Amniotic stem cell (primary cell): ENCODE measurements at regions not wholly inside any gene's neighbourhood (a gene's known extent, or its start where the extent isn't known, plus 50 kb on each side); places are given as distances from the start of the nearest gene placed in this dataset.
"Not testable (repeated sequence)": the region's sequence is repeated elsewhere in the genome, so short reads cannot be mapped to it uniquely, and the experiment has no call there.

ENCODE experiments used
- DNase-seq: peaks from one replicate; lab custom pipeline; 2025; lab: John Stamatoyannopoulos, UW

DNA sequence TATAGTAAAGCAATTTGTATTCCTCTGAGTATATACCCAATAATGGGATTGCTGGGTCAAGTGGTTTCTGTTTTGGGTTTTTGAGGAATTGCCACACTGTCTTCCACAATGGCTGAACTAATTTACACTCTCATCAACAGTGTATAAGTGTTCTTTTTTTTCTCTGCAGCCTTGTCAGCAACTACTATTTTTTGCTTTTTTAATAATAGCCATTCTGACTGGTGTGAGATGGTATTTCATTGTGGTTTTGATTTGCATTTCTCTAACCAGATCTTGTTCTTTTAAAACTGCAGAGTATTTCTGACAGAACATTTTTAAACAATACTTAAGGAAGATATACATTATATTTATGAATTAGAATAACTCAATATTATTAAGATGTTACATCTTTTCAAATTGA, 1140.5 kb upstream of the CNTN5 start:
- DNase-seq: no peak

DNA sequence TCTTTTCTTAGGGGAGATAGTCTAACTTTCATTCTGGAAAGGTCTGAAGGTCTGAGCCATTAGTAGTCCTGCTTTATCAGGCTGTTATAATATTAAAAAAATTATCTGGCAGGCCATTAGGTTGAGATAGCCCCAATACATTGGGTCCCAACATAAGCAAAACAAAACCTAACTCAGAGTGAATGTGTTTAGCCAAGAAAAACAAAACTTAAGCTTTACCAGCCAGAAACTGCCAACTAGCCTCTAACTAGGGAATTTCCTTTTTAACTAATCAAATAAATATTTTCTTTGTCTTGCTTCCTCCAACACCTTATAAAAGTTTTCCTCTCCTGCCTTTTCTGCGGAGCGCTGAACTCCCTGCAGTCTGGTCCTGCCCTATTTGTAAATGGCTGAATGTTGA, 1137.7 kb upstream of the CNTN5 start:
- DNase-seq: no peak

DNA sequence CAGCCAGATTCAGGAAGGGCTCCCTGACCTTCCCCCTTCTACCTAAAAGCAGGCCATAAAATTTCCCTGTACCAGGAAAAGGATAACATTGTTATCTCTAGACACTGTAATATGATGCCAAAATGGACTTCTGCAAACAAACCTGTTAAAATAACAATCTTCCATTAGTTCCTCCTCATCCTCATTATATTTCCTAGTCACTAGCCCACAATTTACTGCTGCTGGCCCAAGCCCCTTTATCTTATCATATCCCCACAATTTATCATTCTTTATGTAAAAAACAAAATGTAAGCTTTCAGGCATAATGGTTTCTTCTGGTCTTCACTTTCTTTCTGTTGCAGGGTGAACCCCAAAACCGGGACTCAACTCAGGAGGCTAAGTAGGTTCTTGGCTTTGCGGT, 1132.1 kb upstream of the CNTN5 start:
- no peak for DNase-seq

DNA sequence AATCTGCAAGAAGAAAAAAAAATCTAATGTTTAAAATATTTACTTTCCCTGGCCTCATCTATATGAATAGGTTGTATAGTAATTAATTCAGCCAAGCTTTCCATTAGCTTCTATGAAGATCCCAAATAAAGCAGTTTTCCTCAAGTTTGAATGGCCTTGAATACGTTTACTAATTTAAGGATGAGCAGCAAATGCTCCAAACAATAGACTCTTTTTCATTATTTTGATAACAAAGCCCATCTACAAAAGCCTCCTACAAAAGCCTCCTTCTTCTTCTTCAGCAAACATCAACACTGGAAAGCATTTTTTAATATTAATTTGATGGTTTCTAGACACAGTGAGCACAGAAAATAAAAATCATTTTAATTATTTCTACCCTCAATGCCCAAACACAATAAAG, 1130.3 kb upstream of the CNTN5 start:
- DNase-seq: no peak

DNA sequence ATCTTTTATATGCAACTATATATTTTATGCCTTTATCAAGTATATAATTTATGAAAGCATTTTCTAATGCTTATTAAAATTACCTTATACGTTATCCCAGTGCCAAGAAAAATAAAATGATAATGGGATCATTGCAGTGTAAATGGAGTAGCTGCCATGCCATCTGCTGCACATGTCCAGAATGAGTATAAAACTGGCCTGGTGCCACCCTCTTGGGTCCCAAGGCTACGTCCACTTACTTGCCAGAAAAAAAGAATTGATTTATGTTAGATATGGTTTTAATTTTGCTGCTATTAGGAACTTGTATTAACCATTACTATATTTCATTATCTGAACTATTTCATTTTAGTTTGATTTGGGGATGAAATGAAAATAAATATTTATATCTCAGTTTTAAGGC, 1127.1 kb upstream of the CNTN5 start:
- no peak for DNase-seq

DNA sequence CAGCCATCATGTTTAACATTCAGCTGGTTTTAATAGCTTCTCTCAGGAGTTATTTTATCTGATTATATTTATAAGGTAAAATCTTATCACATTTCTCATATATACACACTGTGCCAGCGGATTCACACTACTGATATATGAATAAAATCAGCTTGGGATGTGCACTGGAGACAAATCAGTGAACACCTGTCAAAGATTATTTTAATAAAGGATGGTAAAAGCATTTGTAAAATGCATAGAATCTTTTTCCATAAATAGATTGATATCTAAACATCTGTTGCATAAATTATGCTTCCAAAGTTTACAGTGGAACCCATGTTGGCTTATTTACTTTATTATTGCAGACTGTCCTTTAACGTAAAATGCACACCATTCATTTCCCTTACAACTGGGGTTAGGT, 1125.8 kb upstream of the CNTN5 start:
- DNase-seq: no peak

DNA sequence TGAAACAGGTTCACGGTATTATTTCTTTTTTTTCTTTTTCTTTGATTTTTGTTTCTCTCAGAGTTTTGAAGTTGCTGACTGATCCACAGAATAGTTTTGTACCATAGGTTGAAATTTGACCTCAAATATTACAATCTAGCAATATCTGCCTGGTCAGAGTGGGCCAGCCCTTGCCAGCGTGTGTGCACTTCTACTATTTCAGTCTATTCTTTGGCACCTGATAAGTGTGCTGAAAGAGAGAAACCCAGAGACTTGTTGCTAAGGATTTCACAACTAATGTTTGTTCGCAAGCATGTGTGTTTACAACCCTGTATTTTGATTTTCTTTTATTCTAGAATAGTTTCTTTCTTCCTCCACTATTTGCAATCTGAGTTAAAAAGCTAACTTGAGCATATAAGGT, 1125.2 kb upstream of the CNTN5 start:
- DNase-seq: no peak

DNA sequence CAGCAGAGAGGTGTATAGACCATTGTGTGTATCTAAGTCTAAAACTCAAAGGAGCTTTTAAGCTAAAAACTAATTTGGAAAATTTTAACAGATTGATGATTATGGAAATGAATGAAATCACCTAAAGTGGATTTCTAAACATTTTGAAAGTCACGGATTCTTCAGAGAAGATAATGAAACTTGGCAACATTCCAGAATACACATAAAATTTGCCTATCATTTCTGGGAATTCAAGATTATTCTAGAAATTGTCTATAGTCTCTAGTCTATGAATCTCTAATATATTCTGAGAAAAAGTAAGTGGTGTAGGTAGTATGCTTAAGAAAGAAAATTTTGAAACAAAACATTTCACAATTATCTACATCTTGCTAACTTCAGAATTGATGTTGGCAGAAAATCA, 1117.9 kb upstream of the CNTN5 start:
- no peak for DNase-seq

DNA sequence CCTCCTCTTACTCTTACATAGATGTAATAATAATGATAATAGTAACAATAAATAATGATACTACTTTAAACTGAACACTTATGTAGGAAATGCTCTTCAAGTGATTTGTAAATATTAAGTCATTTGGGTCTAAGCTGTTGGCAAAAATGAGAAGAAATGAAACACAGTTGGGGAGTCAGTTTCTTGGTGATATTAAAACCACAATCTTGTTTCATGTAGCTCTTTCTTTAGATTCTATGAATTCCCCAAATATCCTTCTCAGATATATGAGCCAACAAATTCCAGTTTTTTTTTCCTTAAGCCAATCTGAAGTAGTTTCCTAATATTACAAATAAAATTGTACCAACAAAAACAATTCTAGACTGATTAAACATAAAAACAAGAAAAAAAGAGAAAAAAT, 1115.6 kb upstream of the CNTN5 start:
- DNase-seq: no peak

DNA sequence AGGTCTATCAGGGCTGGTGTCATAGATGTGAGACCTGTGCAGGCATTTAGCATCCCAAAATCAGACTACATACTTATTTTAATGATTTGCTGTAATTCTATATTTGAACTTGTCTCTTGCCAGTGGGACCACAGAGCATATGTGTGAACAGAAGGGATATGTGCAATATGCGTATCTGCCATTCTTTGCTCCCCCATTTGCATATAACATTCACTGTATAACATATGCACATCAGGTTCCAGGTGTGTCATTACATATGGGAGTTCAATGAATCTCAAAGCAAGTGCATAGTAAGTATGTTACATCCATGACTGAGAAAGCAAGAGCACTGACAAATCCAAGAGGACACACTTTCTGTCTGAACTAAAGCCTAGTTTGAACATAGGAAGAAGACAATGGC, 1115.1 kb upstream of the CNTN5 start:
- no peak for DNase-seq

DNA sequence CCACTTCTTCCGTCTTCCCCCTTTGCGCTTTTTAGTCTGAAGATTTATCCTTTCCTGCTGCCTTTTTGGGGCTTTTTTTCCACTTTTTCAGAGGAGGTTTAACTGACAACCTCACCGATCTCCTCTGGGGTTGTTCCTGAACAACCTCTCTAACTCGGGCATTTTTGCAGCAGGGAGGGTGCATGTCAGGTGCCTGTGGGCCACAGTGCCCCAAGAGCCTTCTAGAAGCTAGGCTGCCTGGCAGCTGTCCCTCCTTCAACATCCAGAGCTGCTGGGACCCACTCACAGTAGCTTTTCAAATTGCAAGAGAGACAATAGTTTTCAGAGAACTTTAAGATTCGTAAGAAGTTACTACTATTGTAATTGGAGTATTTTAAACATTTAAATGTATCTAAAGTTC, 1112.4 kb upstream of the CNTN5 start:
- no peak for DNase-seq

DNA sequence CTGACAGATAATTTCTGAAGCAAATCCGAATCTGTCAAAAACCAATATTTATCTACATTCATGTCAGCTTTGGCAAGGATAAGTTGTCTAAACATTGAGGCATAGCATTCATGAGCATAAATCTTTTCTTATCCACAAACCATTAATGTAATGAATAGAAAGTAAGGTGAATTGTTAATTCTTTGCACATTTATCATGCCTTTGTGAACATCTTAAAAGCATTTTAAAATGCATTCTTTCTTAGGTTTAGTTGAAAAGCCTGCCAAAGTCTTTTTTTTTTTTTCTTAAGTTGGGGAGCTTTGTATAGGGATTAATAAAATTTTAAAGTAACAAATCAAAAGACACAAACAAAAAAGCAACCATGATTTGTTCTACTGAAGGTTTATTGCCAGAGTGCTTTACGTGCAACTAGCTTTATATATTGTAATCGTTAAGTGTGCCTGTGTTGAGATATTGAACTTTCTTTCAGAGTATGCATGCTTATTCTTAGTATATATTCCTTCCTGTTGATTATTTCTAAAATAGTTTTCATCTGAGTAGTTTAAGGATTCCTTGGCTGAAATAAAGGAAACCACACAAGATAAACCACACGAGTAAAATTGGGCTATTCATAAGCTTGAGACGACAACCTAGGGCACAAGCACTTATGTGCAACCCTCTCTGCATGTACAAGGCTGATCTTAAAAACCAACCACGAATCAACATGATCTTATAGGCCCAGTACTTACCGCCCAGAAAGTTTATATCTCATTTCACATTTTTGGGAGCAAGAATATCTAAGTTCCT, 1110.9 kb upstream of the CNTN5 start:
- no peak for DNase-seq

DNA sequence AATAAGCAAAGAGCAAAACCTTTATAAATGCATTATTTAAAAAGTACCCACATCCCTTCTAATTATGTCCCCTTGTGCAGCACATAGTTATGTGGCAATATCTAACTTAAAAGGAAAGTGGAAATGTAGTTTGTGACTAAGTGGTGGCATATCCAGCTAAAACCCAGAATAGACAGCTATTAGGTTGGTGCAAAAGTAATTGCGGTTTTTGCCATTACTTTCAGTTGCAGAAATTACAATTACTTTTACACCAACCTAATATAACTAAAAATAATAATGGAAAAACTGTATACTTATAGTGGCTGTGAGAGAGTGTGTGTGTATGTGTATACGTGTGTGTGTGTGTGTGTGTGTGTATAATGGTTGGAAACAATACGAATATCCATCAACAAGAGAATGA, 1108.1 kb upstream of the CNTN5 start:
- DNase-seq: no peak

DNA sequence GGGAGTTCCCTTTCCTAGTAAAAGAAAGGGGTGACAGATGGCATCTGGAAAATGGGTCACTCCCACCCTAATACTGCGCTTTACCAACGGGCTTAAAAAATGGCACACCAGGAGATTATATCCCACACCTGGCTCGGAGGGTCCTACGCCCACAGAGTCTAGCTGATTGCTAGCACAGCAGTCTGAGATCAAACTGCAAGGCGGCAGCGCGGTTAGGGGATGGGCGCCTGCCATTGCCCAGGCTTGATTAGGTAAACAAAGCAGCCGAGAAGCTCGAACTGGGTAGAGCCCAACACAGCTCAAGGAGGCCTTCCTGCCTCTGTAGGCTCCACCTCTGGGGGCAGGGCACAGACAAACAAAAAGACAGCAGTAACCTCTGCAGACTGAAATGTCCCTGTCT, 1097.8 kb upstream of the CNTN5 start:
- DNase-seq: not testable (repeated sequence)

DNA sequence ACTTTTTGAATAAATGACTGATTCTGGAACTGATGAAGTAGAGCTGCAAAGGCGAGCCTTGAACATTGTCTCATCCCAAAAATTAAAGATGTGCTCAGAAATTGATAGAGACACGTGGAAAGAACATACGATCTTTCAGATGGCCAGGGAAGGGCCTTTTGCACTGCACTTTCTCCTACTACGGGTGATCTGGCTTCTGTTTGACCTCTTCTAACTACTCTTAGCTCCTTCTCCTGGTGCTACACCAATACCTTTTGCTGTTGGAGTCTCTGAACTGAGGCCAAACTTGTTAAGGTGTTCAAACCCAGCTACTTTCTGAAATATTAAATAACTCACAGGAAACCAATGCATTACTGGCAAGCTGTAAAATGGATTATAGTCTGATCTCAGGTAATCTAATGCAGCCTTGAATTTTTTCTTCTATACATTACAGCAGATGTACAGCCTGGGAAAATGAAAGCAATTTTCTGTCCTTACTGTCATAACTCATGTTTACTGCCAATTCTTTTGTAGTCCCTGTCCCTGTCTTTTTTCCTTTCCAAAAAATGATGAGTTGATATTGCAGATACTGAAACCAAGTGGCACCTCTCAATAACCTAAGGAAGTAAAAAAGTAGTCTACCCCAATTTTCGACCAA, 1086.1 kb upstream of the CNTN5 start:
- DNase-seq: no peak

DNA sequence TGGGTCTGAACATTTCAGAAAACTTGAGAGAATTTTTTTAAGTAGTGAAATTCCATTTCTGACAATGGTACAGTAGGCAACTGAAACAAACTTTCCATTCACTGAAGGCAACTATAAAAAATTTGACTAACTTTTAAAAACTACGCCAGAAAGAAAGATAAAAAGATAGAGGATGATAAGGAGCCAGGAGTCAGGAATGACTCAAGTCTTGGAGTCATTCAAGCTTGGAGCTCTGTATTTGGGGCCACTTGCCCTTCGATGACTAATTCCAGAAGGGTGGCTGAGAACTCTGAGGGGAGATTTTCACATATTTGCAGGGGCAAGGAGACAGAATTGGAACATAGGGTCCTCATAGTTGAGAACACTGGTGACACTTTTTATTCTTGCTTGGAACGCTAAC, 1083.2 kb upstream of the CNTN5 start:
- DNase-seq: no peak

DNA sequence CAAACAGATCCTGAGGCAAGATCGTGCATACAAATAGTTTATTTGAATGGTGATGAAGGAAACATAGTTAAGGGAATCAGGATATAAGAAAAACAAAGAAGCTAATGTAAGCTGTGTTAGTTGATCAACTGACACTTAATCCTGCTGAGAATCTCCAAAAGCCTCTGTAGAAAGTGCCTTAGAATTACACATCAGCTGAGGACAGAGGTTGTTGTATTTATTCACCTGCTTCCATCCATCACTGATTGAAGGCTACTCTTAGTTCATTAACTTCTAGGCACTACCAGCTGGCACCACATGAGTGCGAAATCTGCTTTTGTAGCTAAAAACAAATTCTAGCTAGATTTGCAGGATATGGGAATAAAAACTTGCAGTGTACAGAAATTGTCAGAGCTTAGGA, 1082.0 kb upstream of the CNTN5 start:
- no peak for DNase-seq

DNA sequence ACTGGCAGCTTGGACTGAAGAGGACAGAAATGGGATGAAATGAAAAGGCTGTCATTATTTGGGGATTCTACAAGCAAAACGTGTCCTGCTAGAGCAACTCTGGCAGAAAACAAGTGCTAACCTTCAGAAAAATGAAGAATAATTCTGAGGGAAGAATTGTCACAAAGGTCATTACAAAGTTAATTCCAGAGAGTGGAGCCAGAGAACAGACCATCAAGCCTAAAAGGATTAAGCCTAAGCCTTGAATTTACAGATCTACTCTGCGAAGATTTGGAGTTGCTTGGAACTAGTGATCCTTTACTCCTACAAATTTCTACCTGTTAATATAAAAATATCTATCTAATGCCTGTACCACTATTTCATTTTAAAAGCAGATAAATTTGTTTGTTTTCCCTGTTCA, 1077.3 kb upstream of the CNTN5 start:
- no peak for DNase-seq

DNA sequence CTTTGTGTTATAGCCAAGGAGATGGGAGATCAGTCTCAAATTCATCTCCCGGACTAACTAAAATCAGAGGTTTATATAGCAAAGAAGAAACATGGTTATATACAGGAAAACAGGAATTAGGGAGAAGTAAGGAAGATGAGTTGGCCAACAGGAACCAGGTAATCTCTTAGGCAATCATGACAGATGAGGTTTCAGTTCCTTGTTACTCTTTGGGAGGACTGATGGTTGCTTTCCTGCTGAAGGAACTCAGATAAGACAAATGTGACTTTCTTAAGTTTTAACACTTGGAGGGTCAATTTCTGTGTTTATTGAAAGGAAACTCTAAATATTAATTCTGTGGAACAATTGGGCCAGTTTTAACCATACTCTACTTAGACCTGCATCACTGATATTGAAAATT, 1072.0 kb upstream of the CNTN5 start:
- no peak for DNase-seq

DNA sequence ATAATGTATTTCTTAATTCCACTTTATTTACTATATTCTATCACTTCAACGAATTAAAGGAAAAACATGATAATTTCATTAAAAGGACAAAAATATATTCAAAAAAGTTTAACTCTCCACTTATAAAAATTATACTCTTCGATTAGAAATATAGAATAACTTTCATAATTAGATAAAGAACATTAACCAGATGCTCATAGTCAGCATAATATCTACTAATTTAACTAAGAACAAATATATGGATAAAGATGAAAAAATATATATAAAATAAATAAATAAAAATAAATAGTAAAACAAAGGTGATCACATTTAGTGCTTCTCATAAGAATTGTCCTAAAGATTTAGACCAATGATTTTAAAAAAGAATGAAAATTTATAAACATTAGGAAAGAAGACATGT, 1065.2 kb upstream of the CNTN5 start:
- DNase-seq: no peak

DNA sequence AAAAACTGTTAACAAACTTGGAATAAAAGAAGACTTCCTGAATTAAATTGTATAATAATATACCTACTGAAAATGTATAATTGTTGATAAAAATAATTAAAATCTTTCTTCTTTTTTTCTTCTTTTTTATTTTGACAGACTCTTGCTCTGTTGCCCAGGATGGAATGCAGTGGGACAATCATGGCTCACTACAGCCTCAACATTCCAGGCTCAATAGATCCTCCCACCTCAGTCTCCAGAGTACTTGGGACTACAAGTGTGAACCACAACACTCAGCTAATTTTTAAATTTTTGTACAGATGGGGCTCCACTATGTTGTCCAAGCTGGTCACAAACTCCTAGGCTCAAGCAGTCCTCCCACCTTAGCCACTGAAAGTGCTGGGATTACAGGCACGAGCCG, 1063.8 kb upstream of the CNTN5 start:
- no peak for DNase-seq

DNA sequence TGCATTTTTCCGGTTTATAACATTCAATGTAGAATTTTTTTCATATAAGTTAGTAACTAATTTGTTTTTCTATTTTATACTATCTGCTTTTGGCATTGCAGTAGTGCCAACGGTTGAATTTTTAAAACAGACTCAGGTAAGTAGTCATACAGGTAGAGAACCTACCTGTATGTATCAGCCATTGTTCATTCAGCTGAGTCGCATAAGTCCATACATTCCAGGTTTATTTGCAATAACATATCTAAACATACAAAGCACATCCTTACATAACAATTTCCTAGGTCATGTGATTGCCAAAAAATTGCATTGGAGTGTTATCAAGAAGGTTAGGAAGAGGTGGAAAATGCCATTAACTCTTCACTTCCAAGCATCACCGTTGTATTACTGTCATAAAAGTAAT, 1059.3 kb upstream of the CNTN5 start:
- DNase-seq: no peak

DNA sequence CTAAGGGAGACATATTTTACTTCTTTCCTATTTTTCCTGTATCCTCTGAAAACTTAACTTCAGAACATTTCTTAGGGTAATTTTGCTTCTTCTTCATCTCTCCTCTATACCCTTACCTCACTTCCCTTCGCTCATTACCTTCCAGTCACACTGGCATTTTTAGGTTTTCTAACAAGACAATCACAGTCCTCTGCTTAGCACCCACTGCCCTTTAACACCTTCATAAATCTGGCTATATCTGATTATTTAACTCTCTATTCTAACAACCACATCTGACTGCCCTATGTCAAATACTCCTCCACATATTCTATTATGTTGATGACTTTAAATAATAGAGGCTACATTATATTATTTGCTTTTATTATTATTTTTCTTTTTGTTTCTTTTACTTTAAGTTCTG, 1058.0 kb upstream of the CNTN5 start:
- DNase-seq: no peak
